HepG2 (cell line): ENCODE measurements at regions not wholly inside any gene's neighbourhood (a gene's known extent, or its start where the extent isn't known, plus 50 kb on each side); places are given as distances from the start of the nearest gene placed in this dataset.

Experiments
- ATAC-seq: fragments of 200-7000 bp; cut with Tn5 transposase; 3 replicates; pipeline ENCODE4 v1.9.1; 2020; ENCODE audit warnings: mild to moderate bottlenecking, moderate library complexity
- BruUV-seq: library from RNA; stranded (reverse); fragments of 400-500 nt; replicated peaks from 2 replicates; lab custom pipeline; 2021; lab: Mats Ljungman, UMichigan
- CTCF ChIA-PET: fragments of 300-600 bp; formaldehyde crosslinking; extraction: SDS; loops from one replicate; lab custom pipeline; 2021; ENCODE audit warnings: low total read pairs, inconsistent platforms, low intra/inter-chr PET ratio; lab: Yijun Ruan, JAX
- POLR2A ChIA-PET: fragments of 350-600 bp; sonication (Branson Sonifier 250); formaldehyde crosslinking; loops from one replicate; lab custom pipeline; 2020; ENCODE audit warnings: antibody characterized with exemption, inconsistent platforms; lab: Yijun Ruan, JAX
- DNase-seq: peaks from one replicate; pipeline ENCODE4 v3.0.0-alpha.2; 2015; ENCODE audit warnings: low spot score
- FAIRE-seq: peaks from 3 replicates; lab custom pipeline; 2011; peaks lifted over from hg19 to GRCh38; lab: Jason Lieb, UNC
- H2AFZ ChIP-seq: one replicate; pipeline ENCODE4 v1.6.1; 2011; ENCODE audit warnings: low read length, inconsistent platforms
- H3K27ac ChIP-seq: fragments of 300-600 bp; 3 replicates; pipeline ENCODE4 v1.8.0; 2011; ENCODE audit warnings: mixed run types, mild to moderate bottlenecking, mixed read lengths, low read length, inconsistent platforms; ENCODE audit not compliant: insufficient read depth; ENCODE audit errors: extremely low read length
- H3K27me3 ChIP-seq, 2 experiments: fragments of 200-600 bp in 1 of 2; 2 replicates in 1 of 2; 3 replicates in 1 of 2; pipeline versions ENCODE4 v1.6.0 to v1.8.0; 2011; ENCODE audit warnings: low read length in 2 of 2, mild to moderate bottlenecking in 2 of 2, moderate library complexity in 2 of 2, inconsistent platforms in 1 of 2; ENCODE audit not compliant: insufficient read depth in 2 of 2, control insufficient read depth in 1 of 2
- H3K36me3 ChIP-seq, 2 experiments: fragments of 200-600 bp in 1 of 2; replicated peaks in 1 of 2; 2 replicates in 1 of 2; 3 replicates in 1 of 2; pipeline versions ENCODE4 v1.5.1 to v1.8.0; 2011; ENCODE audit warnings: low read length in 2 of 2, inconsistent platforms in 1 of 2; ENCODE audit not compliant: insufficient read depth in 2 of 2, control insufficient read depth in 1 of 2
- H3K4me1 ChIP-seq: 2 replicates; pipeline ENCODE4 v1.5.1; 2012; ENCODE audit warnings: low read length, inconsistent platforms; ENCODE audit not compliant: insufficient read depth
- H3K4me2 ChIP-seq: 2 replicates; pipeline ENCODE4 v1.6.0; 2011; ENCODE audit warnings: low read depth, low read length, inconsistent platforms
- H3K4me3 ChIP-seq, 3 experiments: fragments of 200-600 bp in 1 of 3; sonication (generic), shearing (Covaris generic) in 1 of 3; replicated peaks in 1 of 3; 2 replicates each; pipeline ENCODE4 v1.5.1; 2011 to 2016; ENCODE audit warnings: low read length in 3 of 3, inconsistent platforms in 2 of 3, low read depth in 2 of 3, mild to moderate bottlenecking in 2 of 3, control low read depth in 1 of 3, mixed read lengths in 1 of 3; ENCODE audit not compliant: insufficient read depth in 1 of 3
- H3K79me2 ChIP-seq: one replicate; pipeline ENCODE4 v1.6.1; 2011; ENCODE audit warnings: low read length, inconsistent platforms; ENCODE audit not compliant: insufficient read depth
- H3K9ac ChIP-seq: 2 replicates; pipeline ENCODE4 v1.6.0; 2011; ENCODE audit warnings: mild to moderate bottlenecking, low read depth, low read length, inconsistent platforms; ENCODE audit not compliant: insufficient read depth
- H3K9me3 ChIP-seq: 2 replicates; pipeline ENCODE4 v1.5.1; 2012; ENCODE audit warnings: mild to moderate bottlenecking, low read length
- H4K20me1 ChIP-seq: 2 replicates; pipeline ENCODE4 v1.6.0; 2011; ENCODE audit warnings: inconsistent platforms, mild to moderate bottlenecking, low read length, moderate library complexity; ENCODE audit not compliant: insufficient read depth
- CC2D1A ChIP-seq: sonication (generic); formaldehyde crosslinking; IDR thresholded peaks from 2 replicates; pipeline ENCODE4 v1.8.1; 2023; ENCODE audit warnings: mild to moderate bottlenecking, missing genetic modification reagents
- CTCF ChIP-seq: sonication (generic); formaldehyde crosslinking; IDR thresholded peaks from 2 replicates; pipeline ENCODE4 v1.5.0; 2020; ENCODE audit warnings: mild to moderate bottlenecking, missing genetic modification reagents, moderate library complexity
- GTF3A ChIP-seq: sonication (generic); formaldehyde crosslinking; conservative IDR thresholded peaks from 2 replicates; pipeline ENCODE4 v1.4.0; 2020; ENCODE audit warnings: mild to moderate bottlenecking, missing genetic modification reagents
- JUN ChIP-seq: sonication (generic); formaldehyde crosslinking; IDR thresholded peaks from 2 replicates; pipeline ENCODE4 v1.4.0; 2020; ENCODE audit warnings: mild to moderate bottlenecking, missing genetic modification reagents
- JUND ChIP-seq: sonication (generic); formaldehyde crosslinking; IDR thresholded peaks from 2 replicates; pipeline ENCODE4 v1.8.0; 2022; ENCODE audit warnings: mild to moderate bottlenecking, missing genetic modification reagents
- MTF1 ChIP-seq: sonication (generic); formaldehyde crosslinking; IDR thresholded peaks from 2 replicates; pipeline ENCODE4 v1.5.0; 2020; ENCODE audit warnings: missing genetic modification reagents
- MYPOP ChIP-seq: sonication (generic); formaldehyde crosslinking; IDR thresholded peaks from 2 replicates; pipeline ENCODE4 v1.8.1; 2023; ENCODE audit warnings: mild to moderate bottlenecking, moderate library complexity, missing genetic modification reagents
- NR2F6 ChIP-seq, 2 experiments: IDR thresholded peaks; 2 replicates each; pipeline ENCODE4 v1.6.1; 2016; ENCODE audit warnings: antibody characterized with exemption in 1 of 2, mild to moderate bottlenecking in 1 of 2
- POLR2AphosphoS5 ChIP-seq: IDR thresholded peaks from 2 replicates; pipeline ENCODE4 v1.6.1; 2012; ENCODE audit warnings: low read depth, low read length
- RARG ChIP-seq: sonication (generic); formaldehyde crosslinking; IDR thresholded peaks from 2 replicates; pipeline ENCODE4 v1.4.0; 2020; ENCODE audit warnings: low read depth, mild to moderate bottlenecking, missing genetic modification reagents
- RBFOX2 ChIP-seq: fragments of 200-400 bp; formaldehyde crosslinking; IDR thresholded peaks from 2 replicates; pipeline ENCODE4 v1.6.1; 2017; ENCODE audit warnings: low read depth, mild to moderate bottlenecking, low read length
- THAP7 ChIP-seq: sonication (generic); formaldehyde crosslinking; IDR thresholded peaks from 2 replicates; pipeline ENCODE4 v1.8.1; 2023; ENCODE audit warnings: mild to moderate bottlenecking, missing genetic modification reagents
- TOE1 ChIP-seq: sonication (generic); formaldehyde crosslinking; IDR thresholded peaks from 2 replicates; pipeline ENCODE4 v1.4.0; 2020; ENCODE audit warnings: mild to moderate bottlenecking, missing genetic modification reagents
- TSC22D2 ChIP-seq: sonication (generic); formaldehyde crosslinking; IDR thresholded peaks from 2 replicates; pipeline ENCODE4 v1.5.1; 2020; ENCODE audit warnings: missing genetic modification reagents, mild to moderate bottlenecking, borderline replicate concordance
- ZBTB14 ChIP-seq: sonication (generic); formaldehyde crosslinking; IDR thresholded peaks from 2 replicates; pipeline ENCODE4 v1.4.0; 2020; ENCODE audit warnings: missing genetic modification reagents
- ZFAT ChIP-seq: sonication (generic); formaldehyde crosslinking; conservative IDR thresholded peaks from 2 replicates; pipeline ENCODE4 v1.8.1; 2023; ENCODE audit warnings: missing genetic modification reagents, inconsistent platforms
- ZNF263 ChIP-seq: sonication (generic); formaldehyde crosslinking; IDR thresholded peaks from 2 replicates; pipeline ENCODE4 v1.4.0; 2020; ENCODE audit warnings: missing genetic modification reagents
- ZNF33A ChIP-seq: sonication (generic); formaldehyde crosslinking; IDR thresholded peaks from 2 replicates; pipeline ENCODE4 v1.5.1; 2020; ENCODE audit warnings: missing genetic modification reagents, mild to moderate bottlenecking, moderate library complexity, borderline replicate concordance
- ZNF496 ChIP-seq: sonication (generic); formaldehyde crosslinking; IDR thresholded peaks from 2 replicates; pipeline ENCODE4 v1.8.1; 2023; ENCODE audit warnings: mild to moderate bottlenecking, moderate library complexity, missing genetic modification reagents; ENCODE audit not compliant: insufficient replicate concordance
- ZNF552 ChIP-seq: sonication (generic); formaldehyde crosslinking; IDR thresholded peaks from 2 replicates; pipeline ENCODE4 v1.9.0; 2022; ENCODE audit warnings: missing genetic modification reagents, mild to moderate bottlenecking, borderline replicate concordance
- ZNF747 ChIP-seq: sonication (generic); formaldehyde crosslinking; IDR thresholded peaks from 2 replicates; pipeline ENCODE4 v1.8.1; 2023; ENCODE audit warnings: missing genetic modification reagents, mild to moderate bottlenecking, borderline replicate concordance
- WGBS: methylation state at CpG from one replicate; pipeline ENCODE4 v1.1.6; 2017; ENCODE audit warnings: low lambda C conversion rate; 5-methylcytosine and 5-hydroxymethylcytosine counted together
- in situ Hi-C: cut with HindIII; loops from 2 replicates; pipeline ENCODE4 v1.10.0; 2017; ENCODE audit warnings: low pct_unique_long_range_greater_than_20kb; ENCODE audit not compliant: extremely low pct_ligation_motif_present
- intact Hi-C: fragments of 100-400 bp; cut with micrococcal nuclease; formaldehyde crosslinking; loops from one replicate; pipeline ENCODE4 v1.10.0; 2022; ENCODE audit not compliant: unreplicated experiment

GRCh38 chr1:4268262-4268888 lies 368.3 kb upstream of the C1orf174 start:
- no peaks in the 10 kb centered on the region for H4K20me1 ChIP-seq
- no peaks in the 10 kb centered on the region for H3K9me3 ChIP-seq
- peak overlapping the region; percentile 76 for H3K4me2 ChIP-seq
- WGBS, result 84% methylated on average over 12 of the region's 15 CpGs
- H3K4me1 ChIP-seq, result peaks cover 95% of the 10 kb centered on the region
- DNase-seq (no peak), ATAC-seq (no peak), FAIRE-seq (no peak)
- no peaks in the 10 kb centered on the region for H3K36me3 ChIP-seq
- POLR2A ChIA-PET, result interaction anchor here (1.2 to 1.9 kb wide), 2 partner anchors 12 to 367 kb away, joined by 6 read pairs; no protein-coding TSS in a partner anchor
- peak overlapping the region; percentile 40 to 69 (median 41); a peak in 5 of 6 replicates for H3K4me3 ChIP-seq
- no peaks in the 10 kb centered on the region for H3K79me2 ChIP-seq
- in situ Hi-C loops (no loop called here), intact Hi-C loops (no loop called here)
- CTCF ChIA-PET, result no interaction called here
- no TSS peak for BruUV-seq
- no peak overlapping the region for H2AFZ ChIP-seq
- peak overlapping the region; percentile 83 for H3K9ac ChIP-seq
- H3K27ac ChIP-seq, result peak overlapping the region; percentile 96
- H3K27me3 ChIP-seq, result no peaks in the 10 kb centered on the region
- TF ChIP-seq ZNF496 (CRISPR knock-in tag) (no peak), GTF3A (CRISPR knock-in tag) (no peak), TSC22D2 (CRISPR knock-in tag) (no peak), ZFAT (CRISPR knock-in tag) (no peak), RARG (no peak), JUND (CRISPR knock-in tag) (no peak), CC2D1A (CRISPR knock-in tag) (no peak), ZNF747 (CRISPR knock-in tag) (no peak), THAP7 (no peak), POLR2AphosphoS5 (no peak), MTF1 (no peak), JUN (CRISPR knock-in tag) (no peak), ZNF263 (CRISPR knock-in tag) (no peak), RBFOX2 (peak; percentile 73), TOE1 (CRISPR knock-in tag) (no peak), NR2F6 (IDR thresholded peaks at IDR 0.05) (no peak), NR2F6 (CRISPR knock-in tag; IDR thresholded peaks at IDR 0.05) (no peak), MYPOP (CRISPR knock-in tag) (no peak), ZNF33A (CRISPR knock-in tag) (no peak), ZNF552 (no peak), ZBTB14 (no peak), CTCF (no peak)
